Fibroblast of the aortic adventitia (primary cell): ENCODE measurements at regions not wholly inside any gene's neighbourhood (a gene's known extent, or its start where the extent isn't known, plus 50 kb on each side); places are given as distances from the start of the nearest gene placed in this dataset.

Source experiments
- DNase-seq: peaks from one replicate; pipeline ENCODE4 v3.0.0-alpha.2; 2010; ENCODE audit warnings: low read depth
- H3K4me3 ChIP-seq: 2 replicates; pipeline ENCODE4 v1.5.1; 2011; ENCODE audit warnings: low read depth, mild to moderate bottlenecking, control low read depth, low read length, moderate library complexity
- TF ChIP-seq, protein P1 (sequence below): IDR thresholded peaks from 2 replicates; pipeline ENCODE4 v1.5.1; 2011; ENCODE audit warnings: mild to moderate bottlenecking, low read length, control low read depth, inconsistent platforms; ENCODE audit not compliant: insufficient read depth

DNA sequence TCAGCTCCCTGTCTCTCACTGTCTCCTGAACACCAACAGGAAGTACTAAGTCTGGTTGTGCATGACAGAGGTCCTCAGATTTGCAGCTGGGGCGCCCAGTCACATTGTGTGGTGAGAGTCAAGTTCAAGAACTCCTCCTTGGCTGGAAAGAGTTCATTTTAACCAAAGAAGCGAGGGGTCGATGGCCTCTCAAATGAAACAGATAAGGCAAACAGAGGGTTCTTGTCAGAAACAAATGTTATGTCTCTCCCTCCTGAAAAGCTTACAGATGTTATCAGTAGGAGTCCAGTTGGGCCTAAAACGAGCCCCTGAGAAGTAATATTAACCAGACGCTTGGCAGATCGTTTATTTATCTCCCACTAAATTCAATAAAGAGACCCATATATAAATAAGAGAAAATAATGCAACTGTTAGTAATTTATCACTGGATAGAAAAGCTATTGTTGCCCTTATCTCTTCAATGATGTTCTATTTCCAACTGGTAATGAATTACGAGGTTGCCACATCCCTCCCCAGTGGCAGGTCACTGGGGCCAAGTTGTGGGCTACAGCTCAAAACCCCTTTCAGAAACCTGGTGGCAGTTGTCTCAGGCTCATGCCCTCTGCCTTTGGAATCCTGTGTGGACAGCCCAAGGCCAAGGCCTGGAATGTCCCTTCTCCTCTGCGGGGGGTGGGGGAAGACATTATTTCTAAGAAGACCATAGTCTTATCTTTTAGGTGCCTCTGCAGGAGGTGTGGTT, 307.5 kb upstream of the DYNLRB2 start:
- peak; percentile 52 for DNase-seq
- TF ChIP-seq, protein P1, sequence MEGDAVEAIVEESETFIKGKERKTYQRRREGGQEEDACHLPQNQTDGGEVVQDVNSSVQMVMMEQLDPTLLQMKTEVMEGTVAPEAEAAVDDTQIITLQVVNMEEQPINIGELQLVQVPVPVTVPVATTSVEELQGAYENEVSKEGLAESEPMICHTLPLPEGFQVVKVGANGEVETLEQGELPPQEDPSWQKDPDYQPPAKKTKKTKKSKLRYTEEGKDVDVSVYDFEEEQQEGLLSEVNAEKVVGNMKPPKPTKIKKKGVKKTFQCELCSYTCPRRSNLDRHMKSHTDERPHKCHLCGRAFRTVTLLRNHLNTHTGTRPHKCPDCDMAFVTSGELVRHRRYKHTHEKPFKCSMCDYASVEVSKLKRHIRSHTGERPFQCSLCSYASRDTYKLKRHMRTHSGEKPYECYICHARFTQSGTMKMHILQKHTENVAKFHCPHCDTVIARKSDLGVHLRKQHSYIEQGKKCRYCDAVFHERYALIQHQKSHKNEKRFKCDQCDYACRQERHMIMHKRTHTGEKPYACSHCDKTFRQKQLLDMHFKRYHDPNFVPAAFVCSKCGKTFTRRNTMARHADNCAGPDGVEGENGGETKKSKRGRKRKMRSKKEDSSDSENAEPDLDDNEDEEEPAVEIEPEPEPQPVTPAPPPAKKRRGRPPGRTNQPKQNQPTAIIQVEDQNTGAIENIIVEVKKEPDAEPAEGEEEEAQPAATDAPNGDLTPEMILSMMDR, result no peak

DNA sequence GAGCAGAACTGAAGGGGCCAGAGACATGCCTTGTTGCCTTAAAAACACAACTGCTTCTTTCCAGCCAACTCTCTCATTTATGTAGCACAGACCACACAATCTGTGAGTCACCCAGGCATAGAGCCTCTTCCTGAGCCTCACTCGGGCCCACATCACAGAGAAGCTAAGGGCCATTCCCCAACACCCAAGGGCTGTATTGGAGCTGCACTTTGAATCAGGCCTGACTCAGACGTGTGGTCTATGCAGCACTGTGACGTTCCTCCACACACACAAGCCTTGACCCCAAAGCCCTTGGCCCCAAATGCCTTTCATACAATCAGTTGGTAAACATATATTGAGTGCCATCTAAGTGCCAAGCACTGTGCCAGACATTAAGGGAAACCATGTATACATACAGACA, 308.9 kb upstream of the DYNLRB2 start:
- TF ChIP-seq, protein P1, result no peak
- peak; percentile 58 for DNase-seq
- H3K4me3 ChIP-seq, result no peak overlapping the region

More for the DNA sequence above, 307.5 kb upstream of the DYNLRB2 start:
- H3K4me3 ChIP-seq, result no peak overlapping the region

- TF ChIP-seq, protein P1, result no peak
- H3K4me3 ChIP-seq, result no peak overlapping the region
- peak; percentile 42 for DNase-seq
Measured at GRCh38 chr16:80231121-80231520, 309.7 kb upstream of the DYNLRB2 start.

DNA sequence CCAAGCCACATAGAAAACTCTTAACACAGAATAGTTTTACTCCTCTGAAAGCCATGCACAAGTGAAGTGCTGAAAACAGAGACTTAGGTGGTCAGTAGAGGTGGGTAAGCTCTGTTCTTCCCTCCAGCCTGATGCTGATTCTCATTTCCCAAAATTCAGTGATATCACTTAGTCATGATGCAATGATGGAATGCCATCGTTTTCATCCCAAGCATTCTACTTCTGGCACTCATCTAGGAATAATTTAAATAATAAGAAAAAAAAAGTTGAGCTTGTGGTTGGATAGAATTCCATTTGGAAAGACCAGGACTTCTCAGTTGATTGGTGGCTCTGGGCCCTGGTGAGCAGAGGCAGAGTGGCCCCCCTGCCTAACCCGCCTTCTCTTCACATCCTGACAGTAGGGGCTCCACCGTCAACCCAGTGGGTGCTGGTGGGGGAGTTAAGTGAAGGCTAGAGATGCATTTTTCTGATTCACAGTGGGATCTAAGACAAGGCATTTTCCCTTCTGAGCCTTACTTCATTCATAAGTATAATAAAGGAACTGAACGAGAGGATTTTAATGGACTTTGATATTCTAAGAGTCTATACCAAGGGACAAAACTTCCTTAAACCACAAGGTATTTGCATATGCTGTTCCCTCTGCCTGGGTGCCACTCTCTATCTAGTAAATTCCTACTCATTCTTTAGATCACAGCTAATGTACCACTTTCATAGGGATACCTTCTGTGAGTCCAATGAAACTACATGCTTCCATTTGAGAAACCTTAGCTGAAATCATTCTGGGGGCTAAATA, 310.3 kb upstream of the DYNLRB2 start:
- DNase-seq, result peak; percentile 26
- TF ChIP-seq, protein P1, result no peak
- H3K4me3 ChIP-seq, result no peak overlapping the region

DNA sequence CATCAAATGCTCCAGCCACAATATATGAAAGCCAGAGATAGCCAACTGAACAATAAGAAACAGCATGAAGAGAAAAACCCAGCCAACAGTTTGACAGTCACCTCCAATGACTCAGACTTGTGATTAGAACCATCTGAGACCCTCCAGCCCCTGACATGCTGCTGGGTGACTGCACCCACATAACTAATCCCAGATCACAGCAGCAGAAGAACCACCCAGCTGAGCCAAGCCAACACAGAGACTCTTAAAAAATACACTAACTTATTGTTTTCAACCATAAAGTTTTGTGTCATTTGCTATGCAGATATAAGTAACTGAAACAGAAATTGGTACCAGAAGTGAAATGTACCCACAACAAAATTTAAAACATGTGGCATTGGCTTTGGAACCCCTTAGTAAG, 314.3 kb upstream of the DYNLRB2 start:
- no peak overlapping the region for H3K4me3 ChIP-seq
- DNase-seq, result no peak
- TF ChIP-seq, protein P1, result no peak

GRCh38 chr16:80210787-80211186, 330.0 kb upstream of the DYNLRB2 start:
- DNase-seq, result no peak
- TF ChIP-seq, protein P1, result no peak
- no peak overlapping the region for H3K4me3 ChIP-seq
